GM12891 (cell line): ENCODE measurements at regions not wholly inside any gene's neighbourhood (a gene's known extent, or its start where the extent isn't known, plus 50 kb on each side); places are given as distances from the start of the nearest gene placed in this dataset.

ENCODE experiments used
- DNase-seq: peaks from one replicate; pipeline ENCODE4 v3.0.0; 2011; ENCODE audit warnings: low spot score; ENCODE audit not compliant: insufficient read length
- FAIRE-seq: peaks from 2 replicates; lab custom pipeline; 2011; peaks lifted over from hg19 to GRCh38; lab: Jason Lieb, UNC
- PAX5 ChIP-seq: IDR thresholded peaks from 2 replicates; pipeline ENCODE4 v1.6.1; 2011; ENCODE audit warnings: low read length, moderate library complexity, mild to moderate bottlenecking; ENCODE audit not compliant: insufficient read depth, severe bottlenecking
- POLR2A ChIP-seq: IDR thresholded peaks from 2 replicates; pipeline ENCODE4 v1.6.1; 2011; ENCODE audit warnings: low read depth, low read length, control low read depth
- POLR2AphosphoS5 ChIP-seq: IDR thresholded peaks from 2 replicates; pipeline ENCODE4 v1.6.1; 2011; ENCODE audit warnings: low read depth, low read length, control low read depth
- POU2F2 ChIP-seq: IDR thresholded peaks from 2 replicates; pipeline ENCODE4 v1.6.1; 2011; ENCODE audit warnings: low read depth, mild to moderate bottlenecking, control low read depth, low read length, moderate library complexity
- SPI1 ChIP-seq: IDR thresholded peaks from 2 replicates; pipeline ENCODE4 v1.6.1; 2011; ENCODE audit warnings: low read depth, low read length, control low read depth
- TAF1 ChIP-seq: IDR thresholded peaks from 2 replicates; pipeline ENCODE4 v1.6.1; 2011; ENCODE audit warnings: low read depth, low read length, control low read depth

- no peak for FAIRE-seq
Observed at GRCh38 chr5:145316282-145316681, 518.9 kb downstream of the PRELID2 start.

GRCh38 chr5:145307866-145308382 lies 527.2 kb downstream of the PRELID2 start:
- TF ChIP-seq POU2F2 (no peak), POLR2A (no peak), POLR2AphosphoS5 (no peak), TAF1 (no peak), SPI1 (no peak), PAX5 (no peak)
- DNase-seq (no peak), FAIRE-seq (no peak)

More at GRCh38 chr5:145316282-145316681, 518.9 kb downstream of the PRELID2 start:
- DNase-seq = no peak
- TF ChIP-seq POU2F2 (no peak), TAF1 (no peak), SPI1 (no peak), POLR2AphosphoS5 (no peak), PAX5 (no peak), POLR2A (no peak)

DNA sequence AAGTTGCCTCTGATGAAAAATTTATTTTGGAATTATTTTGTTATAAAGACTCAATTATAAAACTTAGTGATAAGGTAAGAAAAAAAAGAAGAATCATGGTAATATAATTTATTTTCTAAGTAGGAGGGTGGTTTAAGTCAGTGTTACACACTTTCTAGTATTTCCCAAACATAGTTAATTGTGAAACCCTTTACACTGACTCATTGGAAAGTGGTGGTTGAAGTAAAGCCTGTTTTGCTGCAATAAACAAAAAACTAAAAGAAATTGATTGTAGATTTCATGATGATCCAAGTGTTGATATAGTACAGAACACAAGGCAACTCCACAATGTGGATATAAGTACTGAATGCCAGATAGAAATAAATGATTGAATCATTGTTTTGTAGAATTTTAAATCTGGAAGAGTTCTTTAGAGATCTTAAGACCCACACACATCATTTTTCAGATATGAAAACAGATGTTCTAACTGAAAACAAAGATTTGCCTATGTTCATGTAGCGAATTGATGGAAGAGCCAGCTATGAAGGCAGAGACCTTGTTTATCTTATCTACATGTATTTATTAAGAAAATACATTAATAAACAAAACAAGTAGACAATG lies 539.8 kb downstream of the PRELID2 start:
- TF ChIP-seq POLR2A = no peak
- no peak for TF ChIP-seq POLR2AphosphoS5
- TF ChIP-seq POU2F2 = no peak
- TF ChIP-seq SPI1 = no peak
- TF ChIP-seq TAF1 = no peak
- TF ChIP-seq PAX5 = no peak
- FAIRE-seq (no peak), DNase-seq (no peak)

- FAIRE-seq (no peak), DNase-seq (no peak)
- TF ChIP-seq POLR2AphosphoS5 (no peak), PAX5 (no peak), SPI1 (no peak), POU2F2 (no peak), POLR2A (no peak), TAF1 (no peak)
Observed at GRCh38 chr5:145294331-145294730, 540.8 kb downstream of the PRELID2 start.

DNA sequence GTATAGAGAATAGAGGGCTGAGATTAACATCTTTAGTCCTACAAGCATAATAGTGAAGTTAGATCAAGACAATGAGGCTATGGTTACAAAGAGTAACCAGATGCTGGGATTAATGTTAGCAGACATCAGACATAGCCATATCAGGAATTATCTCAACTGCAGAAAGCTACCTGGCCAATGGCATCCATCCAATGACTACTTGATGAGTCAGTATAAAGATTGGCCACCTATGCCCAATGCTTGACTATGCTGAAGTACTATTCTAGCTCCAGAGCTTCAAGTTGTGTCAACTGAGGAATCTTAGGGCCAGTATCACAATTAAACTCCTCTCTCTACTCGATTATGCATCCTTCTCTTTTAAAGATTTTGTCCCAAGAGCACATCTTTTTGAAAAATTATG lies 541.4 kb downstream of the PRELID2 start:
- no peak for FAIRE-seq
- no peak for DNase-seq
- TF ChIP-seq PAX5 (no peak), TAF1 (no peak), POU2F2 (no peak), POLR2AphosphoS5 (no peak), POLR2A (no peak), SPI1 (no peak)

- FAIRE-seq (no peak), DNase-seq (no peak)
- TF ChIP-seq POLR2A (no peak), POU2F2 (no peak), SPI1 (no peak), POLR2AphosphoS5 (no peak), PAX5 (no peak), TAF1 (no peak)
Observed at GRCh38 chr5:145292278-145292677, 542.9 kb downstream of the PRELID2 start.

- FAIRE-seq (no peak), DNase-seq (no peak)
- TF ChIP-seq POU2F2 (no peak), POLR2A (no peak), POLR2AphosphoS5 (no peak), SPI1 (no peak), TAF1 (no peak), PAX5 (no peak)
Observed at GRCh38 chr5:145283141-145283810, 551.9 kb downstream of the PRELID2 start.

DNA sequence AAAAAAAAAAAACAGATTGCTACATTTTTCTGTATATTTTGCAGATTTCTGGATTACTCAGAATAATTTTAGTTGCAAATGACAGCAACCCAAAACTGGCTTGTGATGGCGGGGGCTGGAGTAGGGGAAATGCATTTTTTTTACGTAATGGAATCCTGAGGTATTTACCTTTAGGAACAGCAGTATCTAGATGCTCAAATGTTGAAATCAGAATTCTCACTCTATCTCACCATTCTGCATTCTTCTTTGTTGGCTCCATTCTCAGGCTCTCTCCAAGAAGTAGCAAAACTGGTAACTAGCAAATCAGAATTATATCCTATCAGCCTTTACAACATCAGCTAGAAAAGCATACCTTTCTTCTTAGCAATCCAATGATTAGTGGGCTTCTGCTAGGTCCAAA lies 554.3 kb downstream of the PRELID2 start:
- TF ChIP-seq POLR2AphosphoS5 = no peak
- no peak for TF ChIP-seq TAF1
- no peak for TF ChIP-seq SPI1
- TF ChIP-seq POU2F2 = no peak
- no peak for TF ChIP-seq PAX5
- DNase-seq (no peak), FAIRE-seq (no peak)

- no peak for FAIRE-seq
- DNase-seq = no peak
- TF ChIP-seq POU2F2 (no peak), SPI1 (no peak), TAF1 (no peak), POLR2AphosphoS5 (no peak)
Observed at GRCh38 chr5:145280214-145280613, 554.9 kb downstream of the PRELID2 start.
